HEK293 (cell line): ENCODE measurements at regions not wholly inside any gene's neighbourhood (a gene's known extent, or its start where the extent isn't known, plus 50 kb on each side); places are given as distances from the start of the nearest gene placed in this dataset.

Experiments used
- BCL11A ChIP-seq: fragments of 450-650 bp; formaldehyde crosslinking; IDR thresholded peaks from 2 replicates; pipeline ENCODE4 v1.5.1; 2016; ENCODE audit warnings: low read depth, missing biosample characterization, missing genetic modification characterization
- GFI1B ChIP-seq: fragments of 450-650 bp; formaldehyde crosslinking; IDR thresholded peaks from 2 replicates; pipeline ENCODE4 v1.5.1; 2016; ENCODE audit warnings: missing biosample characterization, missing genetic modification characterization
- KLF9 ChIP-seq: fragments of 450-650 bp; formaldehyde crosslinking; IDR thresholded peaks from 2 replicates; pipeline ENCODE4 v1.5.1; 2016; ENCODE audit warnings: missing biosample characterization, missing genetic modification characterization, low read depth
- SCRT1 ChIP-seq: fragments of 450-650 bp; formaldehyde crosslinking; IDR thresholded peaks from 2 replicates; pipeline ENCODE4 v1.5.1; 2016; ENCODE audit warnings: missing biosample characterization, missing genetic modification characterization, borderline replicate concordance
- SETDB1 ChIP-seq: IDR thresholded peaks from one replicate; pipeline ENCODE4 v1.6.1; 2017; ENCODE audit warnings: mild to moderate bottlenecking, low read length, moderate library complexity, mixed read lengths; ENCODE audit not compliant: insufficient read length
- YY2 ChIP-seq: fragments of 450-650 bp; formaldehyde crosslinking; IDR thresholded peaks from 2 replicates; pipeline ENCODE4 v1.5.1; 2016; ENCODE audit warnings: missing biosample characterization, missing genetic modification characterization
- ZNF114 ChIP-seq: fragments of 450-650 bp; formaldehyde crosslinking; IDR thresholded peaks from 2 replicates; pipeline ENCODE4 v1.5.0; 2017; ENCODE audit warnings: missing biosample characterization, missing genetic modification characterization
- ZNF157 ChIP-seq: fragments of 450-650 bp; formaldehyde crosslinking; IDR thresholded peaks from 2 replicates; pipeline ENCODE4 v1.5.1; 2016; ENCODE audit warnings: missing biosample characterization, missing genetic modification characterization
- ZNF302 ChIP-seq: fragments of 450-650 bp; formaldehyde crosslinking; IDR thresholded peaks from 2 replicates; pipeline ENCODE4 v1.5.1; 2016; ENCODE audit warnings: missing biosample characterization, missing genetic modification characterization, low read depth
- ZNF561 ChIP-seq: fragments of 450-650 bp; IDR thresholded peaks from 2 replicates; pipeline ENCODE4 v1.5.1; 2018; ENCODE audit warnings: missing biosample characterization, missing genetic modification characterization, borderline replicate concordance
- ZNF670 ChIP-seq: fragments of 450-650 bp; formaldehyde crosslinking; IDR thresholded peaks from 2 replicates; pipeline ENCODE4 v1.5.1; 2016; ENCODE audit warnings: missing biosample characterization, missing genetic modification characterization, low read depth
- TF ChIP-seq, protein P1 (sequence below): fragments of 450-650 bp; formaldehyde crosslinking; IDR thresholded peaks from 2 replicates; pipeline ENCODE4 v1.5.1; 2016; ENCODE audit warnings: missing biosample characterization, missing genetic modification characterization

DNA sequence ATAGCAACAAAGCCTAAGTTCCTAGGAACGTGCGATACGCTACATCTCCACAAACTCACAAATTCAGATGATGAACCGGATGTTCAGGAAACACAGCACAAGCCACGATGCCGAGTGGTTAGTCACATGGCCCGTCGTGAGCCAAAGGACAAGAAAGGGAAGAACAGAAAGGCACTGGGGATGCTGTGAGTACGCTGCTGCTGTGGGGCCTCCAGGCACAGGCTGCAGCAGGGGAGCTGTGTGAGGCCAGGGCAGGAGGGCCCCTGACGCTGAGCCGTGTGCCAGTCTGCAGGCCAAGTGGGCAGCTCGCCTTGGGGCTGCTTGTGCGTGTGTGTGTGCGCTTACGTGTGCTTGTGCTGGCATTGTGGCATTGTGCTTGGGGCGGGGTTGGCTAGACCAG, 89.4 kb downstream of the CTTN start:
- TF ChIP-seq GFI1B (no peak), ZNF114 (tag by site-specific recombination) (no peak), BCL11A (tag by site-specific recombination) (no peak), SETDB1 (no peak), SCRT1 (tag by site-specific recombination) (no peak), ZNF670 (tag by site-specific recombination) (no peak), YY2 (tag by site-specific recombination) (no peak), ZNF157 (tag by site-specific recombination) (no peak), KLF9 (tag by site-specific recombination) (no peak), ZNF561 (tag by site-specific recombination) (no peak), ZNF302 (tag by site-specific recombination) (no peak)
- TF ChIP-seq, protein P1, sequence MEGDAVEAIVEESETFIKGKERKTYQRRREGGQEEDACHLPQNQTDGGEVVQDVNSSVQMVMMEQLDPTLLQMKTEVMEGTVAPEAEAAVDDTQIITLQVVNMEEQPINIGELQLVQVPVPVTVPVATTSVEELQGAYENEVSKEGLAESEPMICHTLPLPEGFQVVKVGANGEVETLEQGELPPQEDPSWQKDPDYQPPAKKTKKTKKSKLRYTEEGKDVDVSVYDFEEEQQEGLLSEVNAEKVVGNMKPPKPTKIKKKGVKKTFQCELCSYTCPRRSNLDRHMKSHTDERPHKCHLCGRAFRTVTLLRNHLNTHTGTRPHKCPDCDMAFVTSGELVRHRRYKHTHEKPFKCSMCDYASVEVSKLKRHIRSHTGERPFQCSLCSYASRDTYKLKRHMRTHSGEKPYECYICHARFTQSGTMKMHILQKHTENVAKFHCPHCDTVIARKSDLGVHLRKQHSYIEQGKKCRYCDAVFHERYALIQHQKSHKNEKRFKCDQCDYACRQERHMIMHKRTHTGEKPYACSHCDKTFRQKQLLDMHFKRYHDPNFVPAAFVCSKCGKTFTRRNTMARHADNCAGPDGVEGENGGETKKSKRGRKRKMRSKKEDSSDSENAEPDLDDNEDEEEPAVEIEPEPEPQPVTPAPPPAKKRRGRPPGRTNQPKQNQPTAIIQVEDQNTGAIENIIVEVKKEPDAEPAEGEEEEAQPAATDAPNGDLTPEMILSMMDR (tag by site-specific recombination), result no peak
